Astrocyte (in vitro differentiated cells and primary cell): ENCODE measurements at regions not wholly inside any gene's neighbourhood (a gene's known extent, or its start where the extent isn't known, plus 50 kb on each side); places are given as distances from the start of the nearest gene placed in this dataset.

ENCODE experiments used
- EZH2 ChIP-seq: IDR thresholded peaks from 2 replicates; pipeline ENCODE4 v1.6.1; 2012; ENCODE audit warnings: mild to moderate bottlenecking, low read length, inconsistent platforms; ENCODE audit not compliant: insufficient read depth
- TF ChIP-seq, protein P1 (sequence below): IDR thresholded peaks from 2 replicates; pipeline ENCODE4 v1.5.1; 2011; ENCODE audit warnings: low read depth, mild to moderate bottlenecking, inconsistent platforms, low read length, moderate library complexity; ENCODE audit not compliant: insufficient read depth

DNA sequence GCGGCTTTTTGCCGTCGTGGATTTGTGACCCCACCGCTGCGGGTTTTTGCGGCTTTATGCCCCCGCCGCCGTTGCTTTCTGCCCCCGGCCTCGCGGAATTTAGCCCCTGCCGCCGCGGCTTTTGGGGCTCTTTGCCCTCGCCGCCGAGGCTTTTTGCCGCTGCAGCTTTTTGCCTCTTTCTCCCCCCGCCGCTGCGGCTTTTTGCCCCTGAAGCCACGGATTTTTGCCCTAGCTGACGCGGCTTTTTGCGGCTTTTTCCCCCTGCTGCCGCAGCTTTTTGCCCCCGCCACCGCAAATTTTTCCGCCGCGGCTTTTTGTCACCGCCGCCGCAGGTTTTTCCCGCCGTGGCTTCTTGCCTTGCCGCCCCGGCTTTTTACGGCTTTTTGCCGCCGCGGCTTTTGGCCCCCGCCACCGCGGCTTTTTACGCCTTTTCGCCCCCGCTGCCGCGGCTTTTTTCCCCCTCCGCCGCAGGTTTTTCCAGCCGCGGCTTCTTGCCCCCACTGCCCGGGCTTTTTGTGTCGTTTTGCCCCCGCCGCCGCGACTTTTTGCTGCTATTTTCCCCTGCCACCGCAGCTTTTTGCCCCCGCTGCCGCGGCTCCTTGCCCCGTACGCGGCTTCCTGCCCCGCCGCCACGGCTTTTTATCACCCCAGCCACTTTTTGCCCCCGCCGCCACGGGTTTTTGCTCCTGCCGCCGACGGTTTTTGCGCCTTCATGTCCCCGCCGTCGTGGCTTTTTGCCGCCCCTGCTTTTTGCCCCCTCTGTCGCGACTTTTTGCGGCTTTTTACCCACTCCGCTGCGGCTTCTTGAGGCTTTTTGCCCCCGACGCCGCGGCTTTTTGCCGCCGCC is 3933.6 kb downstream of the SRGAP2C start:
- TF ChIP-seq, protein P1, sequence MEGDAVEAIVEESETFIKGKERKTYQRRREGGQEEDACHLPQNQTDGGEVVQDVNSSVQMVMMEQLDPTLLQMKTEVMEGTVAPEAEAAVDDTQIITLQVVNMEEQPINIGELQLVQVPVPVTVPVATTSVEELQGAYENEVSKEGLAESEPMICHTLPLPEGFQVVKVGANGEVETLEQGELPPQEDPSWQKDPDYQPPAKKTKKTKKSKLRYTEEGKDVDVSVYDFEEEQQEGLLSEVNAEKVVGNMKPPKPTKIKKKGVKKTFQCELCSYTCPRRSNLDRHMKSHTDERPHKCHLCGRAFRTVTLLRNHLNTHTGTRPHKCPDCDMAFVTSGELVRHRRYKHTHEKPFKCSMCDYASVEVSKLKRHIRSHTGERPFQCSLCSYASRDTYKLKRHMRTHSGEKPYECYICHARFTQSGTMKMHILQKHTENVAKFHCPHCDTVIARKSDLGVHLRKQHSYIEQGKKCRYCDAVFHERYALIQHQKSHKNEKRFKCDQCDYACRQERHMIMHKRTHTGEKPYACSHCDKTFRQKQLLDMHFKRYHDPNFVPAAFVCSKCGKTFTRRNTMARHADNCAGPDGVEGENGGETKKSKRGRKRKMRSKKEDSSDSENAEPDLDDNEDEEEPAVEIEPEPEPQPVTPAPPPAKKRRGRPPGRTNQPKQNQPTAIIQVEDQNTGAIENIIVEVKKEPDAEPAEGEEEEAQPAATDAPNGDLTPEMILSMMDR: no peak
- TF ChIP-seq EZH2: no peak
